ENCODE measurements at regions not wholly inside any gene's neighbourhood (a gene's known extent, or its start where the extent isn't known, plus 50 kb on each side); places are given as distances from the start of the nearest gene placed in this dataset.
A peak's percentile ranks its signal among the peaks of the same experiment; 100 is the strongest.
"Not testable (repeated sequence)": the region's sequence is repeated elsewhere in the genome, so short reads cannot be mapped to it uniquely, and the experiment has no call there.

DNA sequence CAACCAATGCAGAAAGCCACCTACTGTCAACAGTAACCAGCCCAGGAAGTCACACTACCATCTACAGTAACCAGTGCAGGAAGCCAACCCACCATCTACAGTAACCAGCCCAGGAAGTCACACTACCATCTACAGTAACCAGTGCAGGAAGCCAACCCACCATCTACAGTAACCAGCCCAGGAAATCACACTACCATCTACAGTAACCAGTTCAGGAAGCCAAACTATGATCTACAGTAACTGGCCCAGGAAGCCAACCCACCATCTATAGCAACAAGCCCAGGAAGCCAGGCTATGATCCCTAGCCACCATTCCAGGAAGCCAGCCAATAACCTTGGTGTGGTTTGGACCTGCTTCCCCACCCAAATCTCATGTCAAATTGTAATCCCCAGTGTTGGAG lies 97.4 kb upstream of the APCDD1 start:
- not testable (repeated sequence) for H3K4me1 ChIP-seq (ENCODE audit: control insufficient read depth in 2 of 2, insufficient read depth in 2 of 2, low read length in 1 of 2); H3K9me3 ChIP-seq (ENCODE audit: control insufficient read depth in 2 of 2, insufficient read depth in 1 of 2, low read depth in 1 of 2, low read length in 1 of 2); H3K36me3 ChIP-seq (ENCODE audit: control insufficient read depth in 2 of 2, insufficient read depth in 2 of 2, low read length in 1 of 2); H3K27me3 ChIP-seq (ENCODE audit: control insufficient read depth in 1 of 2, insufficient read depth in 2 of 2, low read length in 2 of 2); H3K27ac ChIP-seq (ENCODE audit: low read depth in 2 of 2, low read length in 1 of 2); H3K4me3 ChIP-seq (ENCODE audit: low read depth in 1 of 2, low read length in 2 of 2)

DNA sequence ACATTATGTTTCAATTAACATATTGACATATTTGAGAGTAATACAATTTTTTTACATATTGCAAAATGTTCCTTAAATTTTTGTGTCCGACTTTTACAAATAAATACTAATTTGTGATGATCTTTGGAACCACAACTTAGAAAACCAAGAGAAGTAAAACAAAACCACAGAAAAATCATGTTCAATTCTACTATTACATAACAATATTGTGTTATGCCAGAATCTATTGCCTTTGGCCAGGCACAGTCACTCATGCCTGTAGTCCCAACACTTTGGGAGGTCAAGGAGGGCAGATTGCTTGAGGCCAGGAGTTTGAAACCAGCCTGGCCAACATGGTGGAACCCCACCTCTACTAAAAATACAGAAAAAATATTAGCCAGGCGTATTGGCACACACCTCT lies 92.8 kb upstream of the APCDD1 start:
- WGBS, 2 donors = 79 to 94% methylated on average over 2 of the region's 2 CpGs
- Histone ChIP-seq H3K27ac (ENCODE audit: low read depth in 2 of 2, low read length in 1 of 2) (no peak overlapping the region), H3K9me3 (ENCODE audit: control insufficient read depth in 2 of 2, insufficient read depth in 1 of 2, low read depth in 1 of 2, low read length in 1 of 2) (peaks cover 0 to 4% of the 10 kb centered on the region in 2 donors)

DNA sequence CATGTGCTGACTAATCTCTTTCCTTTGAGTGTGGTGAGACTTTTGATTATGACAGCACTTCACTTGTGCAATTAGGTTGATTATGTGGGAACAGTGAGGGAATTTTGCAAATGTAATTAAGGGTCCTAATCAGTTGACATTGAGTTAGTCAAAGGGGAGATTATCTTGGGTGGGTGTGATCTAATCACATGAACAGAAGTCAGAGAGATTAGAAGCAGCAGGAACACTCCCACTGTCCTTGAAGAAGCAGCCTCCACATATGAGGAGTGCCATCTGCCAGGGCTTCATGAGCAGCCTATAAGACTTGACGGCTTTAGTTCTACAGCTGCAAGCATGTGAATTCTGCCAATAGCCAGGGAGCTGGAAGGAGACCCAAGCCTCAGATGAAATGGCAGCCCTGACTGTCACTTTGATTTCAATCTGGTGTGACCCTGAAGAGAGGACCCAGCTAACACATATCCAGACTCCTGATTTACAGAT lies 89.4 kb upstream of the APCDD1 start:
- Histone ChIP-seq H3K4me3 (ENCODE audit: low read depth in 1 of 2, low read length in 2 of 2) (no peak overlapping the region), H3K4me1 (ENCODE audit: control insufficient read depth in 2 of 2, insufficient read depth in 2 of 2, low read length in 1 of 2) (no peaks in the 10 kb centered on the region), H3K27ac (ENCODE audit: low read depth in 2 of 2, low read length in 1 of 2) (no peak overlapping the region), H3K27me3 (ENCODE audit: control insufficient read depth in 1 of 2, insufficient read depth in 2 of 2, low read length in 2 of 2) (peaks cover 0 to 3% of the 10 kb centered on the region in 2 donors), H3K9me3 (ENCODE audit: control insufficient read depth in 2 of 2, insufficient read depth in 1 of 2, low read depth in 1 of 2, low read length in 1 of 2) (peaks cover 0 to 3% of the 10 kb centered on the region in 2 donors), H3K36me3 (ENCODE audit: control insufficient read depth in 2 of 2, insufficient read depth in 2 of 2, low read length in 1 of 2) (no peaks in the 10 kb centered on the region)
- WGBS, 2 donors = 88 to 100% methylated on average over 1 of the region's 1 CpG

More for the DNA sequence above, 92.8 kb upstream of the APCDD1 start:
- Histone ChIP-seq H3K27me3 (ENCODE audit: control insufficient read depth in 1 of 2, insufficient read depth in 2 of 2, low read length in 2 of 2) (no peaks in the 10 kb centered on the region), H3K4me1 (ENCODE audit: control insufficient read depth in 2 of 2, insufficient read depth in 2 of 2, low read length in 1 of 2) (no peaks in the 10 kb centered on the region), H3K36me3 (ENCODE audit: control insufficient read depth in 2 of 2, insufficient read depth in 2 of 2, low read length in 1 of 2) (no peaks in the 10 kb centered on the region), H3K4me3 (ENCODE audit: low read depth in 1 of 2, low read length in 2 of 2) (no peak overlapping the region)

DNA sequence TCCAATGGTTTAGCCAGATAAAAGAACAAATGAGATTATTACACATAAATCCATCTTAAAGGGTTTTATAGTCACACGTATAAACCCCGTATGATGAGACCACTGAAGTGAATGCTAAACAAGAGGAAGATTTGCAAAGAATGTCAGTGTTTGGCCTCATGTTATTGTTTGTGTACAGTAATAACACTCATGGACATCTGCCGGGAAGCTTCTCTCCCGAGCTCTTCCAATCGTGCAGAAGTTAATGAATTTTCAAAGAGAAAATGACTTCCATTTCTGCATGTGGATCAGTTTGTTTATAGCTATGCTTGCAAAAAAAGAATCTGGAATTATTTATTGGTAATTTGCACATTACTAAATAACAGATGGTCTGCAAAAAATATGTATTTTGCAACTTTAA lies 88.5 kb upstream of the APCDD1 start:
- H3K27me3 ChIP-seq (ENCODE audit: control insufficient read depth in 1 of 2, insufficient read depth in 2 of 2, low read length in 2 of 2) = peaks cover 0 to 3% of the 10 kb centered on the region in 2 donors
- WGBS, 2 donors = 83 to 86% methylated on average over 5 of the region's 5 CpGs

DNA sequence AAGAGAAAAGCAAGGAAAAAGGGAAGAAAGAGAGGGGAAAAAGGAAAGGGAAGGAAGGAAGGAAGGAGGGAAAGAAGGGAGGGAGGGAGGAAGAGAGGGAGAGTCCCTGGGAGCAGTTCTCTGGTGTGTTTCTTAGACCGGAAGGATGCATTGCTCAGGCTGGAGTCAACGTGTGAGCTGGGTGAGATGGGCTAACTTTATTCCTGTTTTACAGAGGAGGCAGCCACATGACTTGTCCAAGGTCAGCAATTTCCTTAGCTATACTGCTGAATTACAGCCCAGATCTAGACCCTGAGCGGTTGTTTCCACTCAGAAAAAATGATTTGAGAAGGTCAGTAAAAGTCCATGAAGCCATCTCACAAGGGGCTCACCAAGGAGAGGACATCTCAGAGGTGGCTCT lies 86.6 kb upstream of the APCDD1 start:
- H3K9me3 ChIP-seq (ENCODE audit: control insufficient read depth in 2 of 2, insufficient read depth in 1 of 2, low read depth in 1 of 2, low read length in 1 of 2) = peaks cover 0 to 3% of the 10 kb centered on the region in 2 donors
- WGBS, 2 donors = 63 to 83% methylated on average over 3 of the region's 3 CpGs

More for the DNA sequence above, 88.5 kb upstream of the APCDD1 start:
- Histone ChIP-seq H3K36me3 (ENCODE audit: control insufficient read depth in 2 of 2, insufficient read depth in 2 of 2, low read length in 1 of 2) (no peaks in the 10 kb centered on the region), H3K9me3 (ENCODE audit: control insufficient read depth in 2 of 2, insufficient read depth in 1 of 2, low read depth in 1 of 2, low read length in 1 of 2) (peaks cover 0 to 3% of the 10 kb centered on the region in 2 donors), H3K27ac (ENCODE audit: low read depth in 2 of 2, low read length in 1 of 2) (no peak overlapping the region), H3K4me3 (ENCODE audit: low read depth in 1 of 2, low read length in 2 of 2) (no peak overlapping the region), H3K4me1 (ENCODE audit: control insufficient read depth in 2 of 2, insufficient read depth in 2 of 2, low read length in 1 of 2) (no peaks in the 10 kb centered on the region)

DNA sequence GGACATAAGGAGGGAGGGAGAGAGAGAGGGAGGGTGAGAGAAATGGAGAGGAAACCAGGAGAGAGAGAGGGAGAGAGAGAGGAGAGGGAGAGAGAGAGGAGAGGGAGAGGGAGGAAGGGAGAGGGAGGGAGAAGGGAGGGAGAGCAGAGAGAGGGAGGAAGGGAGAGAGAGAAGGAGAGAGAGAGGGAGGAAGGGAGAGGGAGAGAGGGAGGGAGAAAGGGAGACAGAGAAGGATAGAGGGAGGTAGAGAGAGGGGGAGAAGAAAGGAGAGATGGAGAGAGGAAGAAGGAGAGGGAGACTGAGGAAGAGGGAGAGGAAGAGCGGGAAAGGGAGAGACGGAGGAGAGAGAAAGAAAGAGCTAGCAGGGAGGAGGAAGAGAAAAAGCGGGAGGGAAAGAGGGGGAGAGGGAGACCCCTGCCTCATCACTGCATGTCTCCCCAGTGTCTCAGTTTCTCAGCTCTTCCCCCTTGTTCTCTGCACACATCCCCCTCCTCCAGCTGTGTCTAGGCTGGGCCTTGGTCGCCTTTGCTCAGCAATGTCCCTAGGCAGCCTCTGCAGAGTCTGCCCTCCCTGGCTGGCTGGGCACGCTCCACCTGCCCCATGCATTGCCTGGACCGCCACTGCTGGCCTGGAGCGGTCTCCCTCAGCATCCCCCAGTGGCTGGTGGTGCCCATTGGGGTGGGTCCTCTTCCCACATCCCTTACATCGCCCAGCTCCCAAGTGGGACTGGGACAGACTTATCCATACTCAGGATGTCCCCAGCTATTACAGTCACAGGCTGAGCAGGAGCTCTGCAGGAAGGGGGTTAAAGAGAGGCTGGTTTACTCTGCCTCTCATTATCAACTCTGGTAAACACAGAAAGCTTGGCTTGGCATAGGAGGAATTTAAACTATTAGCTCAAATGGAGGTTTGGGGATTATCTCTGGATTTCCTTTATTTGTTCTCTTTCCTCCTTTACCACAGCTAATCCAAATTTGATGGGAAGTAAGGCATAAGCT lies 85.7 kb upstream of the APCDD1 start:
- Histone ChIP-seq H3K9me3 (ENCODE audit: control insufficient read depth in 2 of 2, insufficient read depth in 1 of 2, low read depth in 1 of 2, low read length in 1 of 2) (peaks cover 0 to 3% of the 10 kb centered on the region in 2 donors), H3K36me3 (ENCODE audit: control insufficient read depth in 2 of 2, insufficient read depth in 2 of 2, low read length in 1 of 2) (no peaks in the 10 kb centered on the region), H3K27me3 (ENCODE audit: control insufficient read depth in 1 of 2, insufficient read depth in 2 of 2, low read length in 2 of 2) (peaks cover 0 to 3% of the 10 kb centered on the region in 2 donors), H3K27ac (ENCODE audit: low read depth in 2 of 2, low read length in 1 of 2) (no peak overlapping the region), H3K4me3 (ENCODE audit: low read depth in 1 of 2, low read length in 2 of 2) (no peak overlapping the region), H3K4me1 (ENCODE audit: control insufficient read depth in 2 of 2, insufficient read depth in 2 of 2, low read length in 1 of 2) (no peaks in the 10 kb centered on the region)
- 80 to 84% methylated on average over 8 of the region's 8 CpGs for WGBS, 2 donors

More for the DNA sequence above, 86.6 kb upstream of the APCDD1 start:
- H3K4me1 ChIP-seq (ENCODE audit: control insufficient read depth in 2 of 2, insufficient read depth in 2 of 2, low read length in 1 of 2) = no peaks in the 10 kb centered on the region
- no peak overlapping the region for H3K4me3 ChIP-seq (ENCODE audit: low read depth in 1 of 2, low read length in 2 of 2)
- no peaks in the 10 kb centered on the region for H3K36me3 ChIP-seq (ENCODE audit: control insufficient read depth in 2 of 2, insufficient read depth in 2 of 2, low read length in 1 of 2)
- no peak overlapping the region for H3K27ac ChIP-seq (ENCODE audit: low read depth in 2 of 2, low read length in 1 of 2)
- H3K27me3 ChIP-seq (ENCODE audit: control insufficient read depth in 1 of 2, insufficient read depth in 2 of 2, low read length in 2 of 2) = peaks cover 0 to 3% of the 10 kb centered on the region in 2 donors

DNA sequence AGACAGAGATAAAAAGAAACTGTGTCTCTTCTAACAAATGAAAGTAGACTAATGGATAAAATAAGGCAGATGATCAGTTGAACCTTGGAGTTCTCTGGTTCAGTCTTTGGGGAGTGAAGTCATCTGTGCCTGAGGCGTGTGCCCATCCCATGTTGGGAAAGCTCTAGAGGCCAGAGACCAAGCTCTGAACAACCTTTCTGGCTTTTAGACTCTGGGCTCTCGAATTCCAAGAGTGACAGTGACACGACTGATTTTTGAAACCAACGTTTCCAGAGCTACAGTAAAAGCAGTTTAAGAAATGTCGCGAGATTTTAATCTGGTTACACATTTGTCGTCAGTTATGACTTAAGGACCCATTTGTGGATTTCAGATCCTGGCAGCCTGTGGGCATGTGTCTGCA lies 83.7 kb upstream of the APCDD1 start:
- H3K27me3 ChIP-seq (ENCODE audit: control insufficient read depth in 1 of 2, insufficient read depth in 2 of 2, low read length in 2 of 2) = peaks cover 0 to 3% of the 10 kb centered on the region in 2 donors
- H3K9me3 ChIP-seq (ENCODE audit: control insufficient read depth in 2 of 2, insufficient read depth in 1 of 2, low read depth in 1 of 2, low read length in 1 of 2) = no peaks in the 10 kb centered on the region
- no peak overlapping the region for H3K27ac ChIP-seq (ENCODE audit: low read depth in 2 of 2, low read length in 1 of 2)
- H3K4me1 ChIP-seq (ENCODE audit: control insufficient read depth in 2 of 2, insufficient read depth in 2 of 2, low read length in 1 of 2) = peaks cover 0 to 4% of the 10 kb centered on the region in 2 donors
- no peaks in the 10 kb centered on the region for H3K36me3 ChIP-seq (ENCODE audit: control insufficient read depth in 2 of 2, insufficient read depth in 2 of 2, low read length in 1 of 2)
- 84 to 85% methylated on average over 7 of the region's 7 CpGs for WGBS, 2 donors
- H3K4me3 ChIP-seq (ENCODE audit: low read depth in 1 of 2, low read length in 2 of 2) = no peak overlapping the region

DNA sequence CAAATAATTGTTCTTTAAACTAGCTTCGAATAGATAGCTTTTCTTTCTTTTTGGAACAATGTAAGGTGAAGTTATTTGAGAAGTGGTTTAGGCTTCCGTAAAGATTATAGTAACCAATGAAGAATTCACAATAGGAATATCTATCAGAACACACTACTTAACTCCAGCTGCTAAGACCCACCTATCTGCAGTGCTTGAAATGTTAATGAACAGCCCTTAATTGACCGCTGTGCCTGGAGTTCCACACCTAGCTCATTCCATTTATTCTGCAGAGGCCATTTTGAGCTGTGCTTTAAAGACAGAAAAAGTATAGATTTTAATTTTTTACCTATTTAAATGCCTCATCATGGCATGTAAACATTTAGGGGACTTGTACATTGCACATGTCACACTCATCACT lies 83.3 kb upstream of the APCDD1 start:
- Histone ChIP-seq H3K4me1 (ENCODE audit: control insufficient read depth in 2 of 2, insufficient read depth in 2 of 2, low read length in 1 of 2) (peaks cover 0 to 4% of the 10 kb centered on the region in 2 donors), H3K27ac (ENCODE audit: low read depth in 2 of 2, low read length in 1 of 2) (no peak overlapping the region), H3K4me3 (ENCODE audit: low read depth in 1 of 2, low read length in 2 of 2) (no peak overlapping the region), H3K27me3 (ENCODE audit: control insufficient read depth in 1 of 2, insufficient read depth in 2 of 2, low read length in 2 of 2) (peaks cover 0 to 3% of the 10 kb centered on the region in 2 donors), H3K36me3 (ENCODE audit: control insufficient read depth in 2 of 2, insufficient read depth in 2 of 2, low read length in 1 of 2) (no peaks in the 10 kb centered on the region), H3K9me3 (ENCODE audit: control insufficient read depth in 2 of 2, insufficient read depth in 1 of 2, low read depth in 1 of 2, low read length in 1 of 2) (no peaks in the 10 kb centered on the region)
- 86 to 87% methylated on average over 3 of the region's 3 CpGs for WGBS, 2 donors

DNA sequence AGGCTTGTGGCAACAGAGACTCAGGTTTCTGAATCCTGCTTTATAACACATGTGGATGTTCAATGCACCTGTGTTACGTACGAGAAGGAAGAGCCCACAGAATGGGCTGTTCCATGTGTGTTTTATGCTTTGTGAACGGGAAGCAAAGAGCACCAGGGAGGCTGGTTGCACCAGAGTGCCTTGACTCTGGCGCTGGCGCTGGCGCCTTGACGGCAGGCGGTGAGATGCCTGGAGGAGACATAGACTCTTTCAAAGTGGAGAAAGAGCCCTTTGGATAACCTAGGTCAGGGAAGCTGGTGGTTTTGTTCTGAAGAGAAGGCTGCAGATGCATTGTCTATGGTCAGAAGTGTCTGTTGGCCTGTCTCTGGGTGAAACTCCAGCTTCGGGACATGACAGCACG lies 80.2 kb upstream of the APCDD1 start:
- no peaks in the 10 kb centered on the region for H3K9me3 ChIP-seq (ENCODE audit: control insufficient read depth in 2 of 2, insufficient read depth in 1 of 2, low read depth in 1 of 2, low read length in 1 of 2)
- no peaks in the 10 kb centered on the region for H3K27me3 ChIP-seq (ENCODE audit: control insufficient read depth in 1 of 2, insufficient read depth in 2 of 2, low read length in 2 of 2)
- 77 to 86% methylated on average over 10 of the region's 10 CpGs for WGBS, 2 donors
- H3K36me3 ChIP-seq (ENCODE audit: control insufficient read depth in 2 of 2, insufficient read depth in 2 of 2, low read length in 1 of 2) = no peaks in the 10 kb centered on the region
- peak overlapping the region in 1 of 2 donors; percentile 29 for H3K27ac ChIP-seq (ENCODE audit: low read depth in 2 of 2, low read length in 1 of 2)
- no peak overlapping the region for H3K4me3 ChIP-seq (ENCODE audit: low read depth in 1 of 2, low read length in 2 of 2)
- H3K4me1 ChIP-seq (ENCODE audit: control insufficient read depth in 2 of 2, insufficient read depth in 2 of 2, low read length in 1 of 2) = peaks cover 0 to 4% of the 10 kb centered on the region in 2 donors
